Mesothelial cell of epicardium (in vitro differentiated cells): ENCODE measurements at regions not wholly inside any gene's neighbourhood (a gene's known extent, or its start where the extent isn't known, plus 50 kb on each side); places are given as distances from the start of the nearest gene placed in this dataset.

Experiments
- DNase-seq, 2 experiments: peaks; one replicate each; pipeline ENCODE4 v3.0.0; 2021; ENCODE audit warnings: low spot score in 2 of 2; ENCODE audit not compliant: unreplicated experiment in 2 of 2
- H3K27ac Mint-ChIP-seq: 2 replicates; pipeline ENCODE4 v1.8.0; 2021; ENCODE audit warnings: mixed read lengths
- H3K27me3 Mint-ChIP-seq: 2 replicates; pipeline ENCODE4 v1.8.0; 2021; ENCODE audit warnings: low read depth, mixed read lengths
- H3K36me3 Mint-ChIP-seq: 2 replicates; pipeline ENCODE4 v1.8.0; 2021; ENCODE audit warnings: mixed read lengths
- H3K4me1 Mint-ChIP-seq: 2 replicates; pipeline ENCODE4 v1.8.0; 2021; ENCODE audit warnings: mixed read lengths
- H3K4me3 Mint-ChIP-seq: 2 replicates; pipeline ENCODE4 v1.8.0; 2021; ENCODE audit warnings: mild to moderate bottlenecking, moderate library complexity, mixed read lengths
- H3K9me3 Mint-ChIP-seq: 2 replicates; pipeline ENCODE4 v1.8.0; 2021; ENCODE audit warnings: mixed read lengths
- CTCF ChIP-seq: fragments of 200-600 bp; sonication (generic); IDR thresholded peaks from one replicate; pipeline ENCODE4 v1.5.0; 2021; ENCODE audit warnings: antibody characterized with exemption; ENCODE audit not compliant: unreplicated experiment

- H3K9me3 Mint-ChIP-seq, result peaks cover 7% of the 10 kb centered on the region
- H3K27me3 Mint-ChIP-seq, result peaks cover 21% of the 10 kb centered on the region
- H3K27ac Mint-ChIP-seq, result no peak overlapping the region
- no peak for TF ChIP-seq CTCF
- H3K4me3 Mint-ChIP-seq, result no peak overlapping the region
- no peak for DNase-seq
- no peaks in the 10 kb centered on the region for H3K36me3 Mint-ChIP-seq
- peaks cover 15% of the 10 kb centered on the region for H3K4me1 Mint-ChIP-seq
These were observed 133.9 kb upstream of the ZNF618 start for GRCh38 chr9:113741886-113742854.

GRCh38 chr9:113742878-113743277, 133.2 kb upstream of the ZNF618 start:
- Mint-ChIP-seq H3K4me1 (peaks cover 15% of the 10 kb centered on the region), H3K27me3 (peaks cover 23% of the 10 kb centered on the region), H3K4me3 (no peak overlapping the region), H3K27ac (no peak overlapping the region), H3K9me3 (peaks cover 14% of the 10 kb centered on the region), H3K36me3 (no peaks in the 10 kb centered on the region)
- no peak for TF ChIP-seq CTCF
- DNase-seq, result no peak

- Mint-ChIP-seq H3K4me1 (peaks cover 12% of the 10 kb centered on the region), H3K36me3 (no peaks in the 10 kb centered on the region), H3K27me3 (peaks cover 24% of the 10 kb centered on the region), H3K4me3 (no peak overlapping the region), H3K27ac (no peak overlapping the region), H3K9me3 (peaks cover 31% of the 10 kb centered on the region)
- DNase-seq, result no peak
- no peak for TF ChIP-seq CTCF
These were observed 129.6 kb upstream of the ZNF618 start for GRCh38 chr9:113746486-113746885.

GRCh38 chr9:113748135-113748534, 128.0 kb upstream of the ZNF618 start:
- no peak for DNase-seq
- Mint-ChIP-seq H3K9me3 (peaks cover 31% of the 10 kb centered on the region), H3K36me3 (no peaks in the 10 kb centered on the region), H3K27me3 (peaks cover 32% of the 10 kb centered on the region), H3K4me3 (no peak overlapping the region), H3K4me1 (no peaks in the 10 kb centered on the region), H3K27ac (no peak overlapping the region)
- TF ChIP-seq CTCF, result no peak

GRCh38 chr9:113753398-113754119, 122.5 kb upstream of the ZNF618 start:
- Mint-ChIP-seq H3K4me3 (no peak overlapping the region), H3K4me1 (peaks cover 7% of the 10 kb centered on the region), H3K9me3 (peaks cover 19% of the 10 kb centered on the region), H3K27ac (no peak overlapping the region), H3K27me3 (peaks cover 36% of the 10 kb centered on the region), H3K36me3 (no peaks in the 10 kb centered on the region)
- no peak for TF ChIP-seq CTCF
- DNase-seq, result no peak
